Activated CD4-positive, alpha-beta T cell treated with anti-CD3 and anti-CD28 coated beads, Interleukin-2, amount 10 ng/mL, durations not matched to agents 7 days and 5 days (primary cell): ENCODE measurements at regions not wholly inside any gene's neighbourhood (a gene's known extent, or its start where the extent isn't known, plus 50 kb on each side); places are given as distances from the start of the nearest gene placed in this dataset.

ENCODE experiments used
- CTCF ChIA-PET: fragments of 350-600 bp; sonication (Branson Sonifier 250); formaldehyde crosslinking; loops from one replicate; lab custom pipeline; 2021; ENCODE audit warnings: antibody characterized with exemption; lab: Charles Lee
- POLR2A ChIA-PET: fragments of 350-600 bp; sonication (Branson Sonifier 250); formaldehyde crosslinking; loops from one replicate; lab custom pipeline; 2021; ENCODE audit warnings: antibody characterized with exemption; lab: Charles Lee
- DNase-seq: peaks from one replicate; pipeline ENCODE4 v3.0.0-alpha.2; 2020
- H3K27ac Mint-ChIP-seq: one replicate; pipeline ENCODE4 v1.8.0; 2021; ENCODE audit warnings: mild to moderate bottlenecking, moderate library complexity, mixed read lengths
- H3K27me3 Mint-ChIP-seq: one replicate; pipeline ENCODE4 v1.8.0; 2021; ENCODE audit warnings: mixed read lengths
- H3K36me3 Mint-ChIP-seq: one replicate; pipeline ENCODE4 v1.8.0; 2021; ENCODE audit warnings: low read depth, mixed read lengths
- H3K4me1 Mint-ChIP-seq: one replicate; pipeline ENCODE4 v1.8.0; 2021; ENCODE audit warnings: mixed read lengths
- H3K4me3 Mint-ChIP-seq: one replicate; pipeline ENCODE4 v1.8.0; 2021; ENCODE audit warnings: mild to moderate bottlenecking, moderate library complexity, mixed read lengths
- H3K9me3 Mint-ChIP-seq: one replicate; pipeline ENCODE4 v1.8.0; 2021; ENCODE audit warnings: mixed read lengths

DNA sequence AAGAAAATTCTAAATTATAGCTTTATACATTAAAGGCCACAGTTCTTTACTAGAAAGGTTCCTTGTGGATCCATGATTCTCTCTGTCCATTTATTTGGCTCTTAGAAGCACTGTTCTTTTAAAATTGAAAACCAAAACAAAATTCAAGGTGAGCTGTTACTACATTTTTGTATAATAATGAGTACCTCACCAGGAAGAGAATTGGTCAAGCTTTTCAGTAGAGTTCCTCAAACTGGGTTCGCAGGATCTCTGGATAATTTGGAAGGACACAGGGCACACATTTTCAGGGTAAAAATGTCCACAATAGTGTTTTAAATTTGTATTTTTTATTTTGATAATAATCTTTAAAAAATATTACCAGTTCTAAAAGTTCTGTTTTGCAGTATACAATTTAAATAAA, 93.0 kb downstream of the PPP1R3A start:
- POLR2A ChIA-PET, result no interaction called here
- no peak for DNase-seq
- Mint-ChIP-seq H3K27me3 (no peaks in the 10 kb centered on the region), H3K36me3 (no peaks in the 10 kb centered on the region), H3K4me3 (no peak overlapping the region), H3K4me1 (no peaks in the 10 kb centered on the region), H3K9me3 (no peaks in the 10 kb centered on the region), H3K27ac (no peak overlapping the region)
- CTCF ChIA-PET, result no interaction called here

DNA sequence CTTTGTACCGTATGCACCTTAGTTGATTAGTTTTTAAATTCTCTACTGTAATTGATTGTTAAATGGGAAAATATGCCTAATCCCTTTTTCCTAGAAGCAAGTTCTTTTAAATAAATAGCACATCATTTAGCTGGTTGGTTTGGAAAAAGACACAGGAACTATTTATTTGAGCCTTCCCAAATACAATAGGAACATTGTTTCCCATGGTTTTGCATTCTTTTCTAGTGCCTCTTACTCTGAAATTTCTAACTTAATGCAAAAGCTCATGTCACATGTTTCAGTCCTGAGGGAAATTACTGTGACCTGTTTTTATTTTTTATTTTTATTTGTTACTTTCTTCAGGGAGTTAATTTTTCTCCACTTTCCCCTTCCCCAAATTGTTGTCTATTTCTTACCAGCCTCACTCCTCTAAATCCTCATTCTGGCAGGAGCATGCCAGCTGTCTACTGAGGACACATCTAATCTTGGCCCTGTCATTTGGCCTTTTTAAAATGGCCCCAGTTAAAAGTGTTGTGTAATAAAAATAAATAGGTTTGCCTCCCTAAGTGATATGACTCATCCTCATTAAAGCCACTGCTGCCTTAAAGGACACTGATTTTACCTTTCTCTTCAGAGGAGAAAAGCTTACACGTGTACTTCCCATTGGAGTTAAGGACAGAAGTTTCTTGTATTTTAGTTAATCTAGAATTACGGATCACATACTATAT, 94.5 kb downstream of the PPP1R3A start:
- ChIA-PET POLR2A (no interaction called here), CTCF (interaction anchor here (0.8 kb wide), 1 partner anchor 26 kb away, joined by 3 read pairs; no protein-coding TSS in a partner anchor)
- no peaks in the 10 kb centered on the region for H3K27me3 Mint-ChIP-seq
- no peaks in the 10 kb centered on the region for H3K36me3 Mint-ChIP-seq
- no peaks in the 10 kb centered on the region for H3K4me1 Mint-ChIP-seq
- no peak for DNase-seq
- H3K9me3 Mint-ChIP-seq, result no peaks in the 10 kb centered on the region
- no peak overlapping the region for H3K27ac Mint-ChIP-seq
- H3K4me3 Mint-ChIP-seq, result no peak overlapping the region

DNA sequence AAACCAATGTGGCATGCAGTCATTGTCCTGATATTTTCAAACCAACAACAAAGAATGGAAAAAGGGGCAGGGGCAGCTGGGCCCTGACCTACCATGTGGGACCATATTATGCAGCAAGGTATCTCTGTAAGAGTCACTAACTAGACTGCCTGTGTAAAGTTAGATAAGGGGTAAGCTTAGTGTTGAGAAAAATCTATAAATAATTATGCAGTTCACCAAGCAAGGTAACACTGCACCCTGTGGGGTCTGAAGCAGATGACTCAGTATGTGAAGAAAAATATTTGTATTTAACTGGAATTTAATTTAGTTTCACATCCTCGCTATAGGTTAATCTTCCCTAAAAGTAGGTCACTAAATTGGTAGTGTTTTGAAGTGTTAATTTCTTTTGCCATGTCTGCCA, 99.3 kb downstream of the PPP1R3A start:
- Mint-ChIP-seq H3K4me1 (no peaks in the 10 kb centered on the region), H3K36me3 (no peaks in the 10 kb centered on the region), H3K27ac (no peak overlapping the region), H3K27me3 (no peaks in the 10 kb centered on the region), H3K4me3 (no peak overlapping the region), H3K9me3 (no peaks in the 10 kb centered on the region)
- DNase-seq, result no peak
- CTCF ChIA-PET, result no interaction called here
- POLR2A ChIA-PET, result no interaction called here

DNA sequence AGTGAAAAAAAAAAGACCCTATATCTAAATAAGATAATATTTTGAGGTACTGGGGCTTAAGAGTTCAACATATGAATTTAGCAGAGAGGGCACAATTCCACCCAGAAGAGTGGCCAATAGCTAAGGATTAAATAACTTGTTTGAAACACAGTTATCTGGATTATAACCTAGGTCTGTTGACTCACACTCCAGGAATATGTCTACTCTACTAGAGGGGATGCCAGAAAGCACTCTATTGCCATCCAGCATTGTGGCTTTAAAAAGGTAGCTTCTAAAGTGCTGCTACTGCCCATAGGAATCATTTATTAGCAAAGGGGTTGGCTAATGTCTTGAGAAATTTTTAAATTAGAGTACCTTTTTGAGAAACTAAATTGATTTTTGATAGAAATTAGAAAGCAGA, 102.2 kb downstream of the PPP1R3A start:
- no peak overlapping the region for H3K4me3 Mint-ChIP-seq
- ChIA-PET POLR2A (no interaction called here), CTCF (no interaction called here)
- DNase-seq, result no peak
- H3K4me1 Mint-ChIP-seq, result no peaks in the 10 kb centered on the region
- no peaks in the 10 kb centered on the region for H3K36me3 Mint-ChIP-seq
- H3K27ac Mint-ChIP-seq, result no peak overlapping the region
- H3K27me3 Mint-ChIP-seq, result no peaks in the 10 kb centered on the region
- H3K9me3 Mint-ChIP-seq, result no peaks in the 10 kb centered on the region

DNA sequence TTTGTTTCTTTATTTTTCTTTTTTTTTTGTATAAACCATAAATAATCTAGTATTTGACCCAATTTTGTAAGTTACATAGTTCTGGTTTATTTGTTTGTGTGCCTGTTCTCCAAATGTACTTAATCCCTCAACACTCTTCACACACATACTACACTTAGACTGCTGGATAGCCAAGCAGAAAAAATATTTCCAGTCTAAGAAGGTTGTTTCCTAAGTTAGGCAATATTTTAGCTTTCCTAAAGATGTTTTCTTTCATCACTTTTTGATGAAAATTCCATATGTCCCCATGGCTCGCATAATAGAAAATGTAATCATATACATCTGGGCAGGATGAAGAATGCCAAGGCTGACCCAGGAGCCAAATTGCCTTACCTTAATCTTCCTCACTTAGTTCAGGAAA, 105.3 kb downstream of the PPP1R3A start:
- Mint-ChIP-seq H3K27me3 (no peaks in the 10 kb centered on the region), H3K4me1 (no peaks in the 10 kb centered on the region), H3K9me3 (no peaks in the 10 kb centered on the region), H3K36me3 (no peaks in the 10 kb centered on the region), H3K27ac (no peak overlapping the region), H3K4me3 (no peak overlapping the region)
- DNase-seq, result no peak
- CTCF ChIA-PET, result no interaction called here
- POLR2A ChIA-PET, result no interaction called here

DNA sequence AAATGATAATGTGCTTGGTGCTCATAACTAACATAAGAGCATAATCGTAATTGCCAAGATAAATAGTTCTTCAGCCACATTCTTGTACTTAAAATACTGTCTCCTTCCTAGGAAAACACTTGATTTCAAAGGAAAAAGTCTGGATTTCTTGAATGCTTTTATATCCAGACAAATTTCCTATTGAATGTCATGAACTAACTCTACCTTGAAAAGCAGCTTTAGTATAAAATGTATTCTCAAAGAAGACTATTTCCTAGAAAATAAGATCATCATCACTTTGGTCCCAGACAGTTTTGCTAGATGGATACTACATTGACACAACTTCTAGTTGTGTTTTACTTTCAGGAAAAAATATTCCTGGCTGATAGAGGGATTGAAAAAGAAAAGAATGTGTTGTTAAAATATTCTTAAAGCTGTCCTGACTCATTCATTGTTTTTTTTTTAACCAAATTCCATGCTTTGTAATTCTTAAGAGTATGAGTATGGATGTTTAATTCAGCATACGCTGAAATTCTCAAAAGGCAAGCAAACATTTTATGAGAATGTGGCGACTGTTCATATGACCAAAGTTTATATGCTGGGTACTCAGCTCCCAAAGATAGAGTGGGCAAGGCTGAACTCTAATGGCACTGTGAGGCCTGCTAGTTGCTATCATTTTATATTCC, 106.1 kb downstream of the PPP1R3A start:
- no peak overlapping the region for H3K4me3 Mint-ChIP-seq
- ChIA-PET CTCF (no interaction called here), POLR2A (no interaction called here)
- H3K27ac Mint-ChIP-seq, result no peak overlapping the region
- no peaks in the 10 kb centered on the region for H3K9me3 Mint-ChIP-seq
- no peaks in the 10 kb centered on the region for H3K36me3 Mint-ChIP-seq
- H3K4me1 Mint-ChIP-seq, result no peaks in the 10 kb centered on the region
- no peak for DNase-seq
- no peaks in the 10 kb centered on the region for H3K27me3 Mint-ChIP-seq

DNA sequence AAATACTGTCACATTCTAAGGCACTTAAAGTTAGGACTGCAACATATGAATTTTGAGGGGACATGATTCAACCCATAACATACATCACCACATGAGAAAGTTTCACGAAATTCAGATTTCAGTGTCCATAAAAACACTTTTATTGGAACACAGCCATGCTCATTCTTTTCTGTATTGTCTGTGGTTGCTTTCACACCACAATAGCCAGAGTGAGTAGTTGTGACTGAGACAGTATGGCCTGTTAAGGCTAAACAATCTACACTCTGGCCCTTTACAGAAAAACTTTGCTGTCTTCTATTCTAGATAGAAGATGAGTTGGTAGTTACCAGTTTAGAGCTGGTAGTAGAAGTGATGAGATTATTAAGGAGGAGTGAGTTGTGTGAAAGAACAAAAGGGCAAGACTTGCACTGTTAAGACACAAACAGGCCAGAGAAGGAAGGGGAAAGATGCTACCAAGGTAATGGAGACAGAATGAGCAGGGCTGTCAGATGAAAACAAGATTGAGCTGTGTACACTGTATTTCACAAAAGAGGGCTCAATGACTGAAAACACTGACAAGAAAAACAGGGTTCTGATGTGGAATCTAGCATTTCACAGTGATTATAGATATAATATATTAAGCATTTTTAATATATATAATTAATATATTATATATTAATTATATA, 108.6 kb downstream of the PPP1R3A start:
- POLR2A ChIA-PET, result no interaction called here

DNA sequence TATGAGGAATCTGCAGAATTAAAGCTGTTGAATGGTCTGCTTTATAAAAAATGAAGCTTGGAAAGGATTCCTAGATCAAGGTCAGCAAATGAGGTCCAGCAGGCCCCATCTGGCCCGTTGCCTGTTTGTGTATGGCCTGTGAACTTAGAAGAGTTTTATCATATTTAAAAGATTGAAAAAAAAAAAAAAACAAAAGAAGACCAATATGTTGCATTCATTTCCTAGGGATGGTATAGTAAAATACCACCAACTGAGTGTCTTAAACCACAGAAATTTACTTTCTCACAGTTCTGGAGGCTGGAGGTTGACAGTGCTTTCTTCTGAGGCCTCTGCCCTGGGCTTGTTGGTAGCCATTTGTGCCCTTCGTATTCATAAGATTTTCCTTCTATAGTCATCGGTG, 109.2 kb downstream of the PPP1R3A start:
- POLR2A ChIA-PET, result no interaction called here
- no peaks in the 10 kb centered on the region for H3K9me3 Mint-ChIP-seq
- DNase-seq, result no peak

More for the DNA sequence above, 108.6 kb downstream of the PPP1R3A start:
- H3K27me3 Mint-ChIP-seq, result no peaks in the 10 kb centered on the region
- H3K4me3 Mint-ChIP-seq, result no peak overlapping the region
- H3K4me1 Mint-ChIP-seq, result no peaks in the 10 kb centered on the region
- CTCF ChIA-PET, result no interaction called here
- no peak overlapping the region for H3K27ac Mint-ChIP-seq
- H3K36me3 Mint-ChIP-seq, result no peaks in the 10 kb centered on the region
- DNase-seq, result no peak
- H3K9me3 Mint-ChIP-seq, result no peaks in the 10 kb centered on the region

DNA sequence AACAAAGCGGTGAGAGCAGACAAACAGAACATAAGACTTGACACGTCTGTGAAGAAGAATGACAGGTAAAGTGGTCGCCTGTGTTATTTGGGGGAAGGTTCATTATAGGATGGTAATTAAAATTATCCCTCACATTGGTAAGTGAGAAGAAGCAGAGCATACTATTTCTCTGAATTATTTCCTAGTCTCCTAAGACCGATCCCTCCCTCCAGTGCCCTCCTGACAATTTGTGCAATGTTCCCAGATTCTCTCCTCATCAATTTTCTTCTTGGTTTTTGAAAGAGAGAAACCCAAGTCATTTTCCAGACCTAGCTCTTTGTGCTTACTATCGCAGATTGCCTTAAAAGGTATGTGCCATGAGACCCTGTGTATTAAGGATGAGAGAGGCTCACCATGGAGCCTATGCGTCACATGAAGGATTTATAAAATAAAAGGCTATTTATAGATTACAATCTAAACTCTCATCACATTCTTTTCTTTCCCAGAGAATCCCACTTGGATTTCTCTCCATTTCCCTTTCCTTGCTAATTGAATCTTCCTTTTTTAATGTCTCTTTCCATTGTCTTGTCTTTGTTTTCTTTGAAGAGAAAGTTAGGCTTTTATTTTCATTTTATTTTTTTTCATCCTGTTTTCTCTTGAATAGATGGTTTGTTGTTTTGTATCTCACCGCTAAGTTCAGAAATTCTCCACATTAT, 112.0 kb downstream of the PPP1R3A start:
- Mint-ChIP-seq H3K36me3 (no peaks in the 10 kb centered on the region), H3K4me3 (no peak overlapping the region), H3K27ac (no peak overlapping the region), H3K9me3 (no peaks in the 10 kb centered on the region), H3K27me3 (no peaks in the 10 kb centered on the region), H3K4me1 (no peaks in the 10 kb centered on the region)
- no peak for DNase-seq
- ChIA-PET POLR2A (no interaction called here), CTCF (no interaction called here)

More for the DNA sequence above, 109.2 kb downstream of the PPP1R3A start:
- no peaks in the 10 kb centered on the region for H3K36me3 Mint-ChIP-seq
- H3K27me3 Mint-ChIP-seq, result no peaks in the 10 kb centered on the region
- CTCF ChIA-PET, result no interaction called here
- H3K4me3 Mint-ChIP-seq, result no peak overlapping the region
- no peaks in the 10 kb centered on the region for H3K4me1 Mint-ChIP-seq
- H3K27ac Mint-ChIP-seq, result no peak overlapping the region

DNA sequence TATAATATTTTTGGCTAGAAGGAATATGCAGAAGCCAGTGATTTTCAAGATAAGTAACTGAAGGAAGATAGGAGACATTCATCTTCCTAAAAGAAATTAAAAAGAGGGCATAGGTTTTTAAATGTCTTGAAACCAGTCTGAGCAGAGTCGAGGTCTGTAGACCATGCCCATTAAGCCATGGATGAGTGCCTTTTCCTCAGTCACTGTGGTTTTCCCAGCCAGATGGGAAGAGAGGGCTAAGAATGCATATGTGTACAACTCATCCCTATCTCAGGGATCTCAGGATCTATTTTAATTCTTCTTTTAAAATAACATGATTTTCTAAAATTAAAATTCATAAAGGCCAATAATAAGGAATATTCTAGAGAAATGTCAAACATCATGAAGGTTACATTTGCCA, 112.8 kb downstream of the PPP1R3A start:
- DNase-seq, result no peak
- no peaks in the 10 kb centered on the region for H3K9me3 Mint-ChIP-seq
- H3K4me3 Mint-ChIP-seq, result no peak overlapping the region
- no peaks in the 10 kb centered on the region for H3K36me3 Mint-ChIP-seq
- no peak overlapping the region for H3K27ac Mint-ChIP-seq
- H3K27me3 Mint-ChIP-seq, result no peaks in the 10 kb centered on the region
- no peaks in the 10 kb centered on the region for H3K4me1 Mint-ChIP-seq
- ChIA-PET CTCF (no interaction called here), POLR2A (no interaction called here)

DNA sequence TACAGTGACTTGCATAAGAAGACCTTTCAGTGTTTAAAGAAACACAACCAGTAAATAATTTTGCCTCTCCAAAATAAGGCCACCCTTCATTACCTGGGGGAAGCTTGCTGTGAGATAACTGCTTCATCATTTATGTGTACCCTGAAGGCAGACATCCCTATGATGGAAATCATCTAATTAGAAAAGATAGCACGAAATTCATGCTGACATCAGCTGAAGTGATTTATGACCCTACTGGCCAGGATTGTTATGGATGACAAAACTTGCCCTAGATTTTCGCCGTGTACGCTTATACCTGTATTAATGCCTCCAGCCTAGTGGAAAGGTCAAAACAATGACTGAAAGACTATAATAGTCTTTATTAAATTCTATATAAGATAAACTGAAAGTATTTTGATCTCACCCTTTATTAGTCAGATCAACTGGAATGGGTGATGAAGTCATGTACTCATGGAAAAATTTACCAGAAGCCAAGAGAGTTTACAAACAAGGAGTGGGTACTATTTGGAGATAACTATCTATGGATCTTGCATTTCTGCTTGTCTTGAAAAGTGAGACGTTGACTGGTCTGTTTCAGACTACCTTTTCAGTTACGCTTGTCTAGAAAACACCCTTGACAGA, 114.2 kb downstream of the PPP1R3A start:
- no peak overlapping the region for H3K4me3 Mint-ChIP-seq
- H3K4me1 Mint-ChIP-seq, result no peaks in the 10 kb centered on the region
- ChIA-PET CTCF (no interaction called here), POLR2A (no interaction called here)
- no peak overlapping the region for H3K27ac Mint-ChIP-seq
- H3K9me3 Mint-ChIP-seq, result no peaks in the 10 kb centered on the region
- no peaks in the 10 kb centered on the region for H3K27me3 Mint-ChIP-seq
- no peaks in the 10 kb centered on the region for H3K36me3 Mint-ChIP-seq
- no peak for DNase-seq

DNA sequence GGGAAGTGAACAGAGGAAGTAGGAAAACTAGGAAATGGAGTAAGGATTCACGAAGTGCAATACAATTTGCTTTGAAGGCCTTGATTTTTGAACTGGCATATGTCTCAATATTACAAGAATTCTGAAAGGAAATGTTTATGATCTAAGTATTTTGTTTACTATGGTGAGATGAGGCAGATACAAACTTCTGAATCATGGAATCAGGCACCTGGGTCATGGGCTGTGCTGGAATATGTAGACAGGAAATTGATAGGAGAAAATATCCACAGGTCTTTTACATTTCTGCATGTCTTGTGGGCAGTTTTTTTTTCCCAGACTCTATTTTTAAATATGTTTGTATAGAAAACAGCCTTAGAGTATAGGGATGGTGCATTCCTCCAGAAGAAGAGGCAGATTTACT, 117.1 kb downstream of the PPP1R3A start:
- Mint-ChIP-seq H3K4me1 (no peaks in the 10 kb centered on the region), H3K9me3 (no peaks in the 10 kb centered on the region), H3K27ac (no peak overlapping the region), H3K36me3 (no peaks in the 10 kb centered on the region), H3K4me3 (no peak overlapping the region), H3K27me3 (no peaks in the 10 kb centered on the region)
- no peak for DNase-seq
- ChIA-PET POLR2A (no interaction called here), CTCF (no interaction called here)

DNA sequence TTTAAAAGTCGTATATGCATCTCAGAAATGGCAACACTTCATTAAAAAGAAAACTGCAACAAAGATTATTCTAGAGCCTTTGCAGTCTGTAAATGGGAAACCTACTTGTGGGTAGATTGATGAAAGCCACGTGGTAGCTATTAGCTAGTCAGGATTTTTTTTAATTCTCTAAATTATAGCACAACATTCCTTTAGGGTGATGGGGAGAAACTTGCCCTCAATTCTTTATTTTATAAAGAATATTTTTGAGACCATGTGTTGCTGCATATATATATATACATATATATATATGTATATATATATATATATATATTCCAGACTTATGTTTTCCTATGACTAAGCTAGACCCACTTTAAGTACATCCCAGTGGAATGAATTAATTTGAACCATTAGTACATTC, 118.0 kb downstream of the PPP1R3A start:
- ChIA-PET POLR2A (no interaction called here), CTCF (no interaction called here)
- DNase-seq, result no peak
- H3K4me3 Mint-ChIP-seq, result no peak overlapping the region
- no peak overlapping the region for H3K27ac Mint-ChIP-seq
- H3K36me3 Mint-ChIP-seq, result no peaks in the 10 kb centered on the region
- no peaks in the 10 kb centered on the region for H3K27me3 Mint-ChIP-seq
- H3K9me3 Mint-ChIP-seq, result no peaks in the 10 kb centered on the region
- no peaks in the 10 kb centered on the region for H3K4me1 Mint-ChIP-seq
